GM18951 (cell line): ENCODE measurements at regions not wholly inside any gene's neighbourhood (a gene's known extent, or its start where the extent isn't known, plus 50 kb on each side); places are given as distances from the start of the nearest gene placed in this dataset.
"Not testable (repeated sequence)": the region's sequence is repeated elsewhere in the genome, so short reads cannot be mapped to it uniquely, and the experiment has no call there.

Experiments used
- POLR2A ChIP-seq: IDR thresholded peaks from 4 replicates; pipeline ENCODE4 v1.6.1; 2011; ENCODE audit warnings: mild to moderate bottlenecking; ENCODE audit not compliant: insufficient read length, insufficient read depth; ENCODE audit errors: extremely low read depth
- in situ Hi-C: fragments of 300-500 bp; cut with MboI; formaldehyde crosslinking; loops from one replicate; pipeline ENCODE4 v1.12.0; 2022; ENCODE audit warnings: low sequenced_read_pairs, mixed read lengths, inconsistent platforms; ENCODE audit not compliant: unreplicated experiment

GRCh38 chr3:107189158-107189791 is 188.0 kb upstream of the CCDC54 start:
- in situ Hi-C loops = no loop called here

GRCh38 chr3:107193116-107193515 is 184.1 kb upstream of the CCDC54 start:
- no peak for TF ChIP-seq POLR2A
- in situ Hi-C loops = no loop called here

More at GRCh38 chr3:107189158-107189791, 188.0 kb upstream of the CCDC54 start:
- TF ChIP-seq POLR2A = no peak

GRCh38 chr3:107198581-107199181 is 178.6 kb upstream of the CCDC54 start:
- in situ Hi-C loops = no loop called here

GRCh38 chr3:107201146-107201545 is 176.1 kb upstream of the CCDC54 start:
- in situ Hi-C loops = no loop called here
- no peak for TF ChIP-seq POLR2A

More at GRCh38 chr3:107198581-107199181, 178.6 kb upstream of the CCDC54 start:
- no peak for TF ChIP-seq POLR2A

- in situ Hi-C loops = not testable (repeated sequence)
These were observed 174.4 kb upstream of the CCDC54 start for GRCh38 chr3:107202885-107203284.

- in situ Hi-C loops = no loop called here
These were observed 173.1 kb upstream of the CCDC54 start for GRCh38 chr3:107204121-107204520.

GRCh38 chr3:107205358-107205757 is 171.9 kb upstream of the CCDC54 start:
- in situ Hi-C loops = no loop called here

More at GRCh38 chr3:107204121-107204520, 173.1 kb upstream of the CCDC54 start:
- TF ChIP-seq POLR2A = no peak

GRCh38 chr3:107206141-107206540 is 171.1 kb upstream of the CCDC54 start:
- TF ChIP-seq POLR2A = no peak
- in situ Hi-C loops = no loop called here

More at GRCh38 chr3:107205358-107205757, 171.9 kb upstream of the CCDC54 start:
- no peak for TF ChIP-seq POLR2A

GRCh38 chr3:107206945-107207344 is 170.3 kb upstream of the CCDC54 start:
- in situ Hi-C loops = no loop called here
- TF ChIP-seq POLR2A = no peak

GRCh38 chr3:107208100-107208499 is 169.1 kb upstream of the CCDC54 start:
- in situ Hi-C loops = no loop called here

GRCh38 chr3:107208796-107209195 is 168.4 kb upstream of the CCDC54 start:
- in situ Hi-C loops = no loop called here

More at GRCh38 chr3:107208100-107208499, 169.1 kb upstream of the CCDC54 start:
- no peak for TF ChIP-seq POLR2A

GRCh38 chr3:107209302-107209990 is 167.8 kb upstream of the CCDC54 start:
- TF ChIP-seq POLR2A = no peak
- in situ Hi-C loops = no loop called here

More at GRCh38 chr3:107208796-107209195, 168.4 kb upstream of the CCDC54 start:
- no peak for TF ChIP-seq POLR2A

GRCh38 chr3:107211608-107212007 is 165.6 kb upstream of the CCDC54 start:
- no peak for TF ChIP-seq POLR2A
- in situ Hi-C loops = no loop called here

GRCh38 chr3:107212618-107213017 is 164.6 kb upstream of the CCDC54 start:
- TF ChIP-seq POLR2A = no peak
- in situ Hi-C loops = no loop called here
